ENCODE measurements at regions not wholly inside any gene's neighbourhood (a gene's known extent, or its start where the extent isn't known, plus 50 kb on each side); places are given as distances from the start of the nearest gene placed in this dataset.

DNA sequence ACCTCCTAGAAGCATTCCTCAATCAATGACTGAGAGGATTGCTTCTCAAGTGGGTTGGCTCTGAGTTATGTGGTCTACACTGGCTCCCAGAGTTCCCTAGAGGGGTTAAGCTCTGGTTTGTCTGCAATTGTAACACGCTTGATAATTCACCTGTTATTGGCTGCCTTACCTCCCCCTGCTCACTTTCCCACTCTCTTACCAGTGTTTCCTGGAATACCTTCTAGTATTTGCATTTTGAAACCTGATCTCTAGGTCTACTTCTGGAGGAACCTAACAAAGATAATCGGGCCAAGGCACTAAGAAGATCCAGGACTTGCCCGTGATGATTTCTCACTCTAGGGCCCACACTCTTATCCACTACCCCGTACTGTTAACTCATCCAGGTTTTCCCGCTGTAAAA, 110.1 kb upstream of the MAP3K1 start:
- H3K4me1 ChIP-seq (ENCODE audit: insufficient read depth, low read length, poor library complexity, severe bottlenecking): no peaks in the 10 kb centered on the region
- no peak overlapping the region for H3K27ac ChIP-seq (ENCODE audit: low read depth, low read length, poor library complexity, severe bottlenecking)
- CTCF ChIA-PET: no interaction called here
- no peak for TF ChIP-seq EZH2 (IDR thresholded peaks at IDR 0.05; ENCODE audit: borderline replicate concordance, low read depth, low read length, poor library complexity, severe bottlenecking)
- TF ChIP-seq, protein P1, sequence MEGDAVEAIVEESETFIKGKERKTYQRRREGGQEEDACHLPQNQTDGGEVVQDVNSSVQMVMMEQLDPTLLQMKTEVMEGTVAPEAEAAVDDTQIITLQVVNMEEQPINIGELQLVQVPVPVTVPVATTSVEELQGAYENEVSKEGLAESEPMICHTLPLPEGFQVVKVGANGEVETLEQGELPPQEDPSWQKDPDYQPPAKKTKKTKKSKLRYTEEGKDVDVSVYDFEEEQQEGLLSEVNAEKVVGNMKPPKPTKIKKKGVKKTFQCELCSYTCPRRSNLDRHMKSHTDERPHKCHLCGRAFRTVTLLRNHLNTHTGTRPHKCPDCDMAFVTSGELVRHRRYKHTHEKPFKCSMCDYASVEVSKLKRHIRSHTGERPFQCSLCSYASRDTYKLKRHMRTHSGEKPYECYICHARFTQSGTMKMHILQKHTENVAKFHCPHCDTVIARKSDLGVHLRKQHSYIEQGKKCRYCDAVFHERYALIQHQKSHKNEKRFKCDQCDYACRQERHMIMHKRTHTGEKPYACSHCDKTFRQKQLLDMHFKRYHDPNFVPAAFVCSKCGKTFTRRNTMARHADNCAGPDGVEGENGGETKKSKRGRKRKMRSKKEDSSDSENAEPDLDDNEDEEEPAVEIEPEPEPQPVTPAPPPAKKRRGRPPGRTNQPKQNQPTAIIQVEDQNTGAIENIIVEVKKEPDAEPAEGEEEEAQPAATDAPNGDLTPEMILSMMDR (conservative IDR thresholded peaks at IDR 0.05; ENCODE audit: low read depth, low read length): no peak
- POLR2A ChIA-PET (ENCODE audit: low non-redundant PET): no interaction called here
- no TSS peak for BruUV-seq (replicated peaks)
- H3K36me3 ChIP-seq (ENCODE audit: insufficient read depth, low read length, poor library complexity, severe bottlenecking): no peaks in the 10 kb centered on the region
- no peak overlapping the region for H3K4me3 ChIP-seq (ENCODE audit: low read depth, low read length, poor library complexity, severe bottlenecking)
- intact Hi-C loops (cut with micrococcal nuclease; ENCODE audit: unreplicated experiment): no loop called here
- H3K9me3 ChIP-seq (ENCODE audit: low read depth, low read length, poor library complexity, severe bottlenecking): no peaks in the 10 kb centered on the region
- peaks cover 38% of the 10 kb centered on the region for H3K27me3 ChIP-seq (replicated peaks; ENCODE audit: insufficient read depth, low read depth, low read length, poor library complexity)
- no peak for DNase-seq (ENCODE audit: low spot score)

DNA sequence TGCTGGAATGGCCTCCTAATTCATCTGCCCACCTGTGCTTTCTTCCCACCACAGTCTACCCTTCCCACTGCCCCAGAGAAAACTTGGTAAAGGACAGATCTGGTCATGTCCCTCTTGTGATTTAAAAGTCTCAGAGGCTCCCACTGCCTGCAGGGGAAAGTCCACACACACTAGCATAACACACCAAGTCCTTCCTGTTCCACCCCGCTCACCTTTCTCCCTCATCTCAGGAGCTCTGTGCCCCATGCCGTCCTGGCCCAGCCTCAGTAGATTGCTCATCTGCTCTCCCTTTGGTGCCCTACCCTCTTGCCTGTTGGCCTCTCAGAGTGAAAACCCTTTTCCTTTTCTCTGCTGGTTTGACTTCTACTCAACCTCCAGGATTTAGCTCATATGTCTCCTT, 111.4 kb upstream of the MAP3K1 start:
- POLR2A ChIA-PET (ENCODE audit: low non-redundant PET): no interaction called here
- Histone ChIP-seq H3K4me3 (ENCODE audit: low read depth, low read length, poor library complexity, severe bottlenecking) (no peak overlapping the region), H3K9me3 (ENCODE audit: low read depth, low read length, poor library complexity, severe bottlenecking) (no peaks in the 10 kb centered on the region), H3K36me3 (ENCODE audit: insufficient read depth, low read length, poor library complexity, severe bottlenecking) (no peaks in the 10 kb centered on the region), H3K27me3 (replicated peaks; ENCODE audit: insufficient read depth, low read depth, low read length, poor library complexity) (peaks cover 38% of the 10 kb centered on the region), H3K27ac (ENCODE audit: low read depth, low read length, poor library complexity, severe bottlenecking) (no peak overlapping the region), H3K4me1 (ENCODE audit: insufficient read depth, low read length, poor library complexity, severe bottlenecking) (no peaks in the 10 kb centered on the region)
- no peak for DNase-seq (ENCODE audit: low spot score)
- CTCF ChIA-PET: no interaction called here
- no TSS peak for BruUV-seq (replicated peaks)
- intact Hi-C loops (cut with micrococcal nuclease; ENCODE audit: unreplicated experiment): no loop called here
- no peak for TF ChIP-seq EZH2 (IDR thresholded peaks at IDR 0.05; ENCODE audit: borderline replicate concordance, low read depth, low read length, poor library complexity, severe bottlenecking)
- TF ChIP-seq, protein P1 (conservative IDR thresholded peaks at IDR 0.05; ENCODE audit: low read depth, low read length): no peak

DNA sequence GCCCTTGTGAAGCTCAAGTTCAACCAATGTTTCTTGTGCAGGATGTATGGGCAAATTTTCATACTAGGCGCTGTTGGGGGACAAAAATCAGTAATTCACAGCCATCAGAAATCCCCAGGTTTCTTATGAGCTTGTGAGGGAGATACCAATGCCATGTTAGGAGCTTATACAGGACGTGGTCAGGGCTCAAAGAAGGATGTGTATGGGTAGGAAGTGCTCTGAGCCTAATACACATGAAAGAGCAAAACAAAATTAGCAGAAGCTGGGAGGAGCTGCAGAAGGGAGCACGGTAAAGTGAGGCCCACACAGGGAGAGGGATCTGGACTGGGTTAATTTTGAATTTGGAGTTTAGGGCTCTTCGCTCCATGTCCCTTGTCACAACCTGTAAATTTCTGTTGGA, 114.6 kb upstream of the MAP3K1 start:
- CTCF ChIA-PET: no interaction called here
- Histone ChIP-seq H3K36me3 (ENCODE audit: insufficient read depth, low read length, poor library complexity, severe bottlenecking) (no peaks in the 10 kb centered on the region), H3K27ac (ENCODE audit: low read depth, low read length, poor library complexity, severe bottlenecking) (no peak overlapping the region), H3K4me3 (ENCODE audit: low read depth, low read length, poor library complexity, severe bottlenecking) (no peak overlapping the region), H3K27me3 (replicated peaks; ENCODE audit: insufficient read depth, low read depth, low read length, poor library complexity) (peaks cover 38% of the 10 kb centered on the region), H3K4me1 (ENCODE audit: insufficient read depth, low read length, poor library complexity, severe bottlenecking) (no peaks in the 10 kb centered on the region), H3K9me3 (ENCODE audit: low read depth, low read length, poor library complexity, severe bottlenecking) (no peaks in the 10 kb centered on the region)
- no TSS peak for BruUV-seq (replicated peaks)
- no peak for TF ChIP-seq EZH2 (IDR thresholded peaks at IDR 0.05; ENCODE audit: borderline replicate concordance, low read depth, low read length, poor library complexity, severe bottlenecking)
- TF ChIP-seq, protein P1 (conservative IDR thresholded peaks at IDR 0.05; ENCODE audit: low read depth, low read length): no peak
- POLR2A ChIA-PET (ENCODE audit: low non-redundant PET): no interaction called here
- no peak for DNase-seq (ENCODE audit: low spot score)
- intact Hi-C loops (cut with micrococcal nuclease; ENCODE audit: unreplicated experiment): no loop called here
